AG10803 (cell line): ENCODE measurements at regions not wholly inside any gene's neighbourhood (a gene's known extent, or its start where the extent isn't known, plus 50 kb on each side); places are given as distances from the start of the nearest gene placed in this dataset.

Experiments used
- DNase-seq: peaks from one replicate; pipeline ENCODE4 v3.0.0; 2010; ENCODE audit warnings: low read depth
- H3K4me3 ChIP-seq: 2 replicates; pipeline ENCODE4 v1.5.1; 2011; ENCODE audit warnings: mild to moderate bottlenecking, low read length, control low read depth
- CTCF ChIP-seq: conservative IDR thresholded peaks from 2 replicates; pipeline ENCODE4 v1.5.1; 2011; ENCODE audit warnings: mild to moderate bottlenecking, low read length, control low read depth, inconsistent platforms

DNA sequence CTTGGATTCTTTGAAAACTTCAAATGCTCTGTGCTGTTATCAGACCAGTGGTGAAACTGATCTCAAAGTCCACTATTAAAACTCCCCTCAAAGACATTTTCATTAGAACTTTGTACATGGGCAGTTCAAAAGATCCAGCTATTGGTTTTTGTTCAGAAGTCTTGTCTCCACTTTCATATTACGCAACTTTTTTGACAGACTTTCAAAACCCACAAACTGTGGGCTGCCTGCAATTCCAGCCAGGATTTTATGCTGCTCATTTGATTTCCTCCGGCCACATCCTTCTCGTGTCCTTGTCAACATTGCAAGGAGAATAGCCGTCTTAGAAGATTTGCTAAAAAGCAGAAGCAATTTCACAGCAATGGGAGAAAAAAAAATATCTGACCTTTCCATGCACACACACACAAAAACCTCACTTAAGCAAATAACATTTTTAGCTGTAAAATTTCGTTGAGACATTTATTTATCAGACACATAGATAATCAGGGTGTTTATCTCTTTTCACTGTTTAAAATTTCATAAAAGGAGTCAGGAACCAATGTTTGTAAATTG, 1990.5 kb downstream of the MAT2B start:
- H3K4me3 ChIP-seq: no peak overlapping the region
- no peak for TF ChIP-seq CTCF

GRCh38 chr5:165497707-165498106, 1992.3 kb downstream of the MAT2B start:
- no peak for DNase-seq
- TF ChIP-seq CTCF: no peak
- no peak overlapping the region for H3K4me3 ChIP-seq

More for the DNA sequence above, 1990.5 kb downstream of the MAT2B start:
- DNase-seq: no peak

GRCh38 chr5:165502893-165503691, 1997.7 kb downstream of the MAT2B start:
- DNase-seq: no peak
- TF ChIP-seq CTCF: no peak
- no peak overlapping the region for H3K4me3 ChIP-seq

GRCh38 chr5:165504674-165505073, 1999.3 kb downstream of the MAT2B start:
- no peak overlapping the region for H3K4me3 ChIP-seq
- no peak for DNase-seq
- no peak for TF ChIP-seq CTCF

DNA sequence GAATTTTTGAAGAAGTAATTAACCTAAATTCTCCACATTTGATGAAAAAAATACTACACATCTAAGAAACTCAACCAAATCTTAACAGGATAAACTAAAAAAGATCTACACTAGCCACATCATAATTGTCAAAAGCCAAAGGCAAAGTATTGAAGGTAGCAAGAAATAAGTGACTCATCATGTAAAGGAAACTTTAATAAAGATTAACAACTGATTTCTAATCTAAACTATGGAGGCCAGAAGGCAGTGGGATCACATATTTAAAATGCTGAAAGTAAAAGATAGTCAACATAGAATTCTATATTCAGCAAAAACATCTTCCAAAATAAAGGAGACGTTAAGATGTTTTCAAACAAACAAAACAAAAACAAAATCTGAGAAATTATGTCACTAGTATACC, 2002.9 kb downstream of the MAT2B start:
- no peak for DNase-seq
- TF ChIP-seq CTCF: no peak
- H3K4me3 ChIP-seq: no peak overlapping the region

GRCh38 chr5:165508861-165509260, 2003.4 kb downstream of the MAT2B start:
- no peak for TF ChIP-seq CTCF
- no peak for DNase-seq
- no peak overlapping the region for H3K4me3 ChIP-seq
